Fibroblast of lung (primary cell): ENCODE measurements at regions not wholly inside any gene's neighbourhood (a gene's known extent, or its start where the extent isn't known, plus 50 kb on each side); places are given as distances from the start of the nearest gene placed in this dataset.

ENCODE experiments used
- DNase-seq, 2 donors: peaks; one replicate each; pipeline versions ENCODE4 v3.0.0 to v3.0.0-alpha.2; 2010; ENCODE audit warnings: low read depth in 2 of 2
- H2AFZ ChIP-seq: 2 replicates; pipeline ENCODE4 v1.5.1; 2012; ENCODE audit warnings: low read length, control low read depth, inconsistent platforms
- H3K27ac ChIP-seq: 2 replicates; pipeline ENCODE4 v1.5.1; 2011; ENCODE audit warnings: low read length, control low read depth; ENCODE audit not compliant: insufficient read depth
- H3K27me3 ChIP-seq: 2 replicates; pipeline ENCODE4 v1.5.1; 2011; ENCODE audit warnings: mild to moderate bottlenecking, low read length; ENCODE audit not compliant: control insufficient read depth, insufficient read depth
- H3K36me3 ChIP-seq: 2 replicates; pipeline ENCODE4 v1.5.1; 2011; ENCODE audit warnings: low read length; ENCODE audit not compliant: control insufficient read depth, insufficient read depth
- H3K4me1 ChIP-seq: 2 replicates; pipeline ENCODE4 v1.5.1; 2011; ENCODE audit warnings: low read length; ENCODE audit not compliant: control insufficient read depth, insufficient read depth; ENCODE audit errors: extremely low read depth
- H3K4me2 ChIP-seq: 2 replicates; pipeline ENCODE4 v1.5.1; 2011; ENCODE audit warnings: low read length, control low read depth; ENCODE audit not compliant: insufficient read depth; ENCODE audit errors: extremely low read depth
- H3K4me3 ChIP-seq, 4 experiments: fragments of 200-600 bp in 1 of 4; sonication (generic) in 1 of 4; replicated peaks in 1 of 4; 2 replicates each; pipeline ENCODE4 v1.5.1; 2011 to 2016; ENCODE audit warnings: low read length in 4 of 4, low read depth in 3 of 4, mild to moderate bottlenecking in 3 of 4, control low read depth in 2 of 4, inconsistent platforms in 1 of 4, mixed read lengths in 1 of 4; ENCODE audit not compliant: insufficient read depth in 1 of 4; ENCODE audit errors: control extremely low read depth in 1 of 4
- H3K79me2 ChIP-seq: 2 replicates; pipeline ENCODE4 v1.5.1; 2012; ENCODE audit warnings: mild to moderate bottlenecking, low read length, inconsistent platforms; ENCODE audit not compliant: control insufficient read depth, insufficient read depth
- H3K9ac ChIP-seq: 2 replicates; pipeline ENCODE4 v1.5.1; 2011; ENCODE audit warnings: mild to moderate bottlenecking, low read length, control low read depth; ENCODE audit not compliant: insufficient read depth
- H3K9me3 ChIP-seq: 2 replicates; pipeline ENCODE4 v1.5.1; 2012; ENCODE audit warnings: low read depth, low read length; ENCODE audit not compliant: control insufficient read depth, insufficient read depth
- H4K20me1 ChIP-seq: 2 replicates; pipeline ENCODE4 v1.5.1; 2011; ENCODE audit warnings: low read length; ENCODE audit not compliant: control insufficient read depth, insufficient read depth; ENCODE audit errors: extremely low read depth
- CTCF ChIP-seq, 2 donors: IDR thresholded peaks in 1 of 2; conservative IDR thresholded peaks in 1 of 2; 1 replicate in 1 of 2; 2 replicates in 1 of 2; pipeline ENCODE4 v1.5.1; 2011 to 2012; ENCODE audit warnings: low read length in 2 of 2, control low read depth in 1 of 2, inconsistent platforms in 1 of 2, low read depth in 1 of 2, mild to moderate bottlenecking in 1 of 2
- EZH2 ChIP-seq: IDR thresholded peaks from 2 replicates; pipeline ENCODE4 v1.5.1; 2012; ENCODE audit warnings: low read length, control low read depth, mild to moderate bottlenecking; ENCODE audit errors: missing control alignments

- Histone ChIP-seq H2AFZ (no peak overlapping the region), H3K27me3 (no peaks in the 10 kb centered on the region), H3K9ac (no peak overlapping the region), H3K79me2 (no peaks in the 10 kb centered on the region), H3K4me2 (no peak overlapping the region), H4K20me1 (no peaks in the 10 kb centered on the region), H3K4me1 (no peaks in the 10 kb centered on the region), H3K4me3 (no peak overlapping the region), H3K27ac (no peak overlapping the region), H3K9me3 (no peaks in the 10 kb centered on the region), H3K36me3 (no peaks in the 10 kb centered on the region)
- no peak for DNase-seq
- TF ChIP-seq EZH2 = no peak
- no peak for TF ChIP-seq CTCF (conservative IDR thresholded peaks at IDR 0.05 in 1 of 2, IDR thresholded peaks at IDR 0.05 in 1 of 2; ENCODE audit: low read depth in 1 of 2, low read length in 2 of 2)
Measured at GRCh38 chr2:167764772-167765341, 482.5 kb downstream of the STK39 start.

GRCh38 chr2:167761465-167762136 is 485.8 kb downstream of the STK39 start:
- TF ChIP-seq EZH2 (no peak), CTCF (conservative IDR thresholded peaks at IDR 0.05 in 1 of 2, IDR thresholded peaks at IDR 0.05 in 1 of 2; ENCODE audit: low read depth in 1 of 2, low read length in 2 of 2) (no peak)
- Histone ChIP-seq H3K27me3 (no peaks in the 10 kb centered on the region), H3K79me2 (no peaks in the 10 kb centered on the region), H3K27ac (no peak overlapping the region), H3K4me2 (no peak overlapping the region), H4K20me1 (no peaks in the 10 kb centered on the region), H2AFZ (no peak overlapping the region), H3K36me3 (no peaks in the 10 kb centered on the region), H3K9ac (no peak overlapping the region), H3K4me1 (no peaks in the 10 kb centered on the region), H3K4me3 (no peak overlapping the region), H3K9me3 (no peaks in the 10 kb centered on the region)
- DNase-seq = no peak

GRCh38 chr2:167759531-167759930 is 487.9 kb downstream of the STK39 start:
- peak in 1 of 2 donors; percentile 6 for TF ChIP-seq CTCF (conservative IDR thresholded peaks at IDR 0.05 in 1 of 2, IDR thresholded peaks at IDR 0.05 in 1 of 2; ENCODE audit: low read depth in 1 of 2, low read length in 2 of 2)
- TF ChIP-seq EZH2 = no peak
- no peak overlapping the region for H3K27ac ChIP-seq
- no peaks in the 10 kb centered on the region for H3K36me3 ChIP-seq
- no peak for DNase-seq
- H4K20me1 ChIP-seq = no peaks in the 10 kb centered on the region
- no peak overlapping the region for H3K9ac ChIP-seq
- no peak overlapping the region for H3K4me2 ChIP-seq
- H3K4me3 ChIP-seq = no peak overlapping the region
- no peaks in the 10 kb centered on the region for H3K79me2 ChIP-seq
- H3K9me3 ChIP-seq = no peaks in the 10 kb centered on the region
- H3K4me1 ChIP-seq = no peaks in the 10 kb centered on the region
- H2AFZ ChIP-seq = no peak overlapping the region
- H3K27me3 ChIP-seq = no peaks in the 10 kb centered on the region
